Mesothelial cell of epicardium (in vitro differentiated cells): ENCODE measurements at regions not wholly inside any gene's neighbourhood (a gene's known extent, or its start where the extent isn't known, plus 50 kb on each side); places are given as distances from the start of the nearest gene placed in this dataset.

Experiments
- DNase-seq, 2 experiments: peaks; one replicate each; pipeline ENCODE4 v3.0.0; 2021; ENCODE audit warnings: low spot score in 2 of 2; ENCODE audit not compliant: unreplicated experiment in 2 of 2
- H3K27ac Mint-ChIP-seq: 2 replicates; pipeline ENCODE4 v1.8.0; 2021; ENCODE audit warnings: mixed read lengths
- H3K27me3 Mint-ChIP-seq: 2 replicates; pipeline ENCODE4 v1.8.0; 2021; ENCODE audit warnings: low read depth, mixed read lengths
- H3K36me3 Mint-ChIP-seq: 2 replicates; pipeline ENCODE4 v1.8.0; 2021; ENCODE audit warnings: mixed read lengths
- H3K4me1 Mint-ChIP-seq: 2 replicates; pipeline ENCODE4 v1.8.0; 2021; ENCODE audit warnings: mixed read lengths
- H3K4me3 Mint-ChIP-seq: 2 replicates; pipeline ENCODE4 v1.8.0; 2021; ENCODE audit warnings: mild to moderate bottlenecking, moderate library complexity, mixed read lengths
- H3K9me3 Mint-ChIP-seq: 2 replicates; pipeline ENCODE4 v1.8.0; 2021; ENCODE audit warnings: mixed read lengths
- CTCF ChIP-seq: fragments of 200-600 bp; sonication (generic); IDR thresholded peaks from one replicate; pipeline ENCODE4 v1.5.0; 2021; ENCODE audit warnings: antibody characterized with exemption; ENCODE audit not compliant: unreplicated experiment

GRCh38 chr2:187207126-187207525 is 240.9 kb downstream of the CALCRL start:
- Mint-ChIP-seq H3K4me3 (no peak overlapping the region), H3K4me1 (no peaks in the 10 kb centered on the region), H3K9me3 (peaks cover 13% of the 10 kb centered on the region), H3K27ac (no peak overlapping the region), H3K36me3 (no peaks in the 10 kb centered on the region), H3K27me3 (peaks cover 2% of the 10 kb centered on the region)
- no peak for DNase-seq
- no peak for TF ChIP-seq CTCF

- Mint-ChIP-seq H3K4me3 (no peak overlapping the region), H3K36me3 (no peaks in the 10 kb centered on the region), H3K27ac (no peak overlapping the region)
Measured at GRCh38 chr2:187206471-187206870, 241.6 kb downstream of the CALCRL start.

GRCh38 chr2:187206071-187206470 is 242.0 kb downstream of the CALCRL start:
- peaks cover 2% of the 10 kb centered on the region for H3K27me3 Mint-ChIP-seq
- no peaks in the 10 kb centered on the region for H3K36me3 Mint-ChIP-seq
- H3K9me3 Mint-ChIP-seq = peaks cover 2% of the 10 kb centered on the region
- H3K27ac Mint-ChIP-seq = no peak overlapping the region
- no peaks in the 10 kb centered on the region for H3K4me1 Mint-ChIP-seq
- DNase-seq = no peak
- H3K4me3 Mint-ChIP-seq = no peak overlapping the region
- no peak for TF ChIP-seq CTCF

More at GRCh38 chr2:187206471-187206870, 241.6 kb downstream of the CALCRL start:
- DNase-seq = no peak
- H3K9me3 Mint-ChIP-seq = peaks cover 6% of the 10 kb centered on the region
- H3K27me3 Mint-ChIP-seq = peaks cover 2% of the 10 kb centered on the region
- no peaks in the 10 kb centered on the region for H3K4me1 Mint-ChIP-seq
- no peak for TF ChIP-seq CTCF

GRCh38 chr2:187198136-187198535 is 249.9 kb downstream of the CALCRL start:
- no peak for TF ChIP-seq CTCF
- H3K9me3 Mint-ChIP-seq = no peaks in the 10 kb centered on the region
- DNase-seq = no peak
- H3K27me3 Mint-ChIP-seq = peaks cover 2% of the 10 kb centered on the region
- H3K27ac Mint-ChIP-seq = no peak overlapping the region
- no peaks in the 10 kb centered on the region for H3K4me1 Mint-ChIP-seq
- no peaks in the 10 kb centered on the region for H3K36me3 Mint-ChIP-seq
- no peak overlapping the region for H3K4me3 Mint-ChIP-seq

GRCh38 chr2:187194049-187194448 is 254.0 kb downstream of the CALCRL start:
- DNase-seq = no peak
- TF ChIP-seq CTCF = no peak
- H3K27me3 Mint-ChIP-seq = peaks cover 2% of the 10 kb centered on the region
- no peaks in the 10 kb centered on the region for H3K9me3 Mint-ChIP-seq
- H3K4me1 Mint-ChIP-seq = peaks cover 3% of the 10 kb centered on the region
- H3K27ac Mint-ChIP-seq = no peak overlapping the region
- H3K36me3 Mint-ChIP-seq = no peaks in the 10 kb centered on the region
- no peak overlapping the region for H3K4me3 Mint-ChIP-seq
